ENCODE measurements at regions not wholly inside any gene's neighbourhood (a gene's known extent, or its start where the extent isn't known, plus 50 kb on each side); places are given as distances from the start of the nearest gene placed in this dataset.

DNA sequence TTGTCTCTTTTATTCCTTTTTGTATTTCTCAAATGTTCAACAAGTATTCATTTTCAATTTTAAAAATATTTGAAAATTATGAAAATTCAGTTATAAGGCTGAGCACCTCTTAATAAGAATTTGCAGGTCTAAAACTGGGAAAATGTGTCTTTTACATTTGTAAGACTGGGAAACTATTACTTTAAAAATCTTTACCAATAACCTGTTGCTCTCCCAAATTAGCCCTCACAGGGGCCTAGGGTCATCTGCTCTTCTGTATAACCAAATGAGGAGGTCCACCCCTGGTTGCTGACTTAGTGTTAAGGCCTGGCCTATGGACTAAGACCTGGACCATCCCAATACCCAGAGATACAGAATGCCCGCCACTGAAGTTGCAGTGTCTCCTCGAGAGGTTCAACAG is 280.5 kb downstream of the PLPP3 start:
- TF ChIP-seq POLR2A (IDR thresholded peaks at IDR 0.05; ENCODE audit: low read depth, low read length) (no peak), TAF1 (IDR thresholded peaks at IDR 0.05; ENCODE audit: borderline replicate concordance, low read depth, low read length) (no peak)
